ENCODE measurements at regions not wholly inside any gene's neighbourhood (a gene's known extent, or its start where the extent isn't known, plus 50 kb on each side); places are given as distances from the start of the nearest gene placed in this dataset.

DNA sequence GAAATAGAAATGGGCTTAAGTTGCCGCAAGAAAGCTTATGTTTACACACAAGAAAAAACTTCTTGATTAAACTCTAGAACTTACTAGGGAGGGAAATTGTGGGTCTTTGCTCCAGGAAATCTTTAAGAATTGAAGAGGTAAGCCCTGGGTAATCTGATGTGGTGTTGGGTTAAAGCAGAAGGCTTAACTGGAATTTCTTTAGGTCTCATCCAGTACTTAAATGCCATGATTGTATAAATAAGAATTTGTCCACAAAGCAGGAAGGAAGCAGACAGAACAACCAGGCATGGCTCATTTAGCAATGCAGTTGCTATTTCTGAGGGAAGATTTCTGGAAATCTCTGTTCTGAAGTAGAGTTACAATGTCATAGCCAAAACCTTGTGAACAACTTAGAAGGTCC lies 360.4 kb downstream of the KLF5 start:
- H3K27me3 ChIP-seq: no peaks in the 10 kb centered on the region
- no peaks in the 10 kb centered on the region for H3K9me3 ChIP-seq
- H3K4me3 ChIP-seq: no peak overlapping the region
- H3K27ac ChIP-seq: no peak overlapping the region
- intact Hi-C loops (cut with DNase I): no loop called here
- TF ChIP-seq, protein P1, sequence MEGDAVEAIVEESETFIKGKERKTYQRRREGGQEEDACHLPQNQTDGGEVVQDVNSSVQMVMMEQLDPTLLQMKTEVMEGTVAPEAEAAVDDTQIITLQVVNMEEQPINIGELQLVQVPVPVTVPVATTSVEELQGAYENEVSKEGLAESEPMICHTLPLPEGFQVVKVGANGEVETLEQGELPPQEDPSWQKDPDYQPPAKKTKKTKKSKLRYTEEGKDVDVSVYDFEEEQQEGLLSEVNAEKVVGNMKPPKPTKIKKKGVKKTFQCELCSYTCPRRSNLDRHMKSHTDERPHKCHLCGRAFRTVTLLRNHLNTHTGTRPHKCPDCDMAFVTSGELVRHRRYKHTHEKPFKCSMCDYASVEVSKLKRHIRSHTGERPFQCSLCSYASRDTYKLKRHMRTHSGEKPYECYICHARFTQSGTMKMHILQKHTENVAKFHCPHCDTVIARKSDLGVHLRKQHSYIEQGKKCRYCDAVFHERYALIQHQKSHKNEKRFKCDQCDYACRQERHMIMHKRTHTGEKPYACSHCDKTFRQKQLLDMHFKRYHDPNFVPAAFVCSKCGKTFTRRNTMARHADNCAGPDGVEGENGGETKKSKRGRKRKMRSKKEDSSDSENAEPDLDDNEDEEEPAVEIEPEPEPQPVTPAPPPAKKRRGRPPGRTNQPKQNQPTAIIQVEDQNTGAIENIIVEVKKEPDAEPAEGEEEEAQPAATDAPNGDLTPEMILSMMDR (IDR thresholded peaks at IDR 0.05): no peak
- no peak for DNase-seq (ENCODE audit: low spot score in 2 of 2)
- H3K4me1 ChIP-seq: no peaks in the 10 kb centered on the region
- no peaks in the 10 kb centered on the region for H3K36me3 ChIP-seq

DNA sequence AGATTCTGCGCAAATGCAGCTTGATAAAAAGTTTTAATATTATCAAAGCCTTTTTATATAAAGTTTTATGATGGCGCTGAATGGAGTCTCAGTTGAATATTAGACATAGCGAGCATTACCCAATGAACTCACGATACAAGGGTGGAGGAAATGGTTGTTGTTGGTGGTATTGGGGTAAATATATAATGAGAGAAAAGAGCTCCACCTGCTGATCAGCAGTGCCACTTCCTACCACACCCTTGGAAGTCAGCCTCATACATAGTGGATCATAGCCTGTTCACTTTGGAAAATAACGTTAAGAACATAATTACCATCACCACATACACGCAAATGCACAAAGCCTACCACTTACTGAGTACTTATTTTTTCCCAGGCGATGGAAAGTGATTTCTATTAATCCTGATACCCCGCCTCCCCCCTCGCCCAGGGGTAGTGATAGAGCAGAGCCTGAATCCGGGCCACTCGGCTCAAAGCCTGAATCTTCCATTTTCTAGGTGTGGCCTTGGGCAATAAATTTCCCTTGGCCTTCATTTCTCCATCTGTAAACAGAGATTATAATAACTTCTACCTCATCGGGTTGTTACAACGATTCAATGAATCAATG lies 358.3 kb downstream of the KLF5 start:
- H3K9me3 ChIP-seq: no peaks in the 10 kb centered on the region
- intact Hi-C loops (cut with DNase I): no loop called here
- TF ChIP-seq, protein P1 (IDR thresholded peaks at IDR 0.05): no peak
- H3K27me3 ChIP-seq: no peaks in the 10 kb centered on the region
- H3K27ac ChIP-seq: no peak overlapping the region
- no peaks in the 10 kb centered on the region for H3K4me1 ChIP-seq
- H3K4me3 ChIP-seq: no peak overlapping the region
- no peak for DNase-seq (ENCODE audit: low spot score in 2 of 2)
- H3K36me3 ChIP-seq: no peaks in the 10 kb centered on the region

DNA sequence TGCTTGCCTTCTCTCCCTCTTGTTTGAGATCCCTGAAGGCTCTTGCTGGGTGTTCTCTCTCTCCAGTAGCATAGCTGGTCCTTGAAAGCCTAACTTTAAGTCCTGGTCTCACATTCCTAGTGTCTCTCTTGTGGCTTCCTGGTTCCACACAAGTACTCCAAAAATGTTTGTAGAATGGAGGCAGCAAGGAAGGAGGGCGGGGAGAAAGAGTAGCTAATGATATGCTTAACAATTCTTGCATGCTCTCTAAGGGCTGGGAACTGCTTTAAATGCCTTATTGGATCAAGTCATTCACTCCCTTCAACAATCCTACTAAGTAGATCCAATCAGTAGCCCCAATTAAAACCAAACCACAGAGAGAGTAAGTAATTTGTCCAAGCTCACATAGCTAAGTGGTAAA lies 357.3 kb downstream of the KLF5 start:
- Histone ChIP-seq H3K9me3 (no peaks in the 10 kb centered on the region), H3K36me3 (no peaks in the 10 kb centered on the region), H3K4me1 (no peaks in the 10 kb centered on the region), H3K4me3 (no peak overlapping the region), H3K27ac (no peak overlapping the region), H3K27me3 (no peaks in the 10 kb centered on the region)
- DNase-seq (ENCODE audit: low spot score in 2 of 2): no peak
- TF ChIP-seq, protein P1 (IDR thresholded peaks at IDR 0.05): no peak
- intact Hi-C loops (cut with DNase I): no loop called here

DNA sequence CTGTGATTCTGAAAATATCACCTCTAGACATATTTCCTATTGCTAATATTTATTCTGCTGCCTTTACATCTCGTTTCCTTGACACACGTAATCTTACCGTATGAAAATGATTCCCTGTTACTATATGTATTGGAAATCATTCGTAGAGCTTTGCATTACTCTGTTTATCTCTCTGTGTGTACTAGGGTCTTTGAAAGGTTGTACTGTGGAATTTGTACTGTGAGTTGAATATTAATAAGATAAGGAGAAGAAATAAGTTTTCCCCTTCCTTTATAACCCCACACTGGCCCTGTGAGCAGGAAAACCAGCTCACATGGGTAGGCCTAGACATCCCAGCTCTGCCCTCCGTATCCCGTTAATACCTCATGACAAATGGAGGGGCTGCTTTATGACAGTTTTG lies 354.9 kb downstream of the KLF5 start:
- no peaks in the 10 kb centered on the region for H3K27me3 ChIP-seq
- no peaks in the 10 kb centered on the region for H3K36me3 ChIP-seq
- no peaks in the 10 kb centered on the region for H3K4me1 ChIP-seq
- DNase-seq (ENCODE audit: low spot score in 2 of 2): no peak
- H3K27ac ChIP-seq: no peak overlapping the region
- intact Hi-C loops (cut with DNase I): no loop called here
- TF ChIP-seq, protein P1 (IDR thresholded peaks at IDR 0.05): no peak
- H3K9me3 ChIP-seq: no peaks in the 10 kb centered on the region
- no peak overlapping the region for H3K4me3 ChIP-seq

DNA sequence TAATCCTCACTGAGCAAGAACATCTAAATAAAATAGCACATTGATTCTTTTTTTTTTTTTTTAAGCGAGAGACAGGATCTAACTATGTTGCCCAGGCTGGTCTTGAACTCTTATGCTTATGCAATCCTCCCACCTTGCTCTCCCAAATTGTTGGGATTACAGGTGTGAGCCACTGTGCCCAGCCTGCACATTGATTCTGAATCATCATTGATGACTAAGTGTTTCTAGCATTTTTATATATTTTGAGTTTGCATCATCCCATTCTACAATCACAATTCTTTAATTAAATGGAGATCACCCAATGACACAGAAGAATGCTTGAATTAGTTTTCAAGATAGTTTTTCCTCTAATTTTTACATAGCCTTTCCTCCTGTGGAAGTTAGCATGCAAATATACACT lies 354.1 kb downstream of the KLF5 start:
- intact Hi-C loops (cut with DNase I): no loop called here
- no peak for DNase-seq (ENCODE audit: low spot score in 2 of 2)
- H3K27ac ChIP-seq: no peak overlapping the region
- H3K27me3 ChIP-seq: no peaks in the 10 kb centered on the region
- H3K36me3 ChIP-seq: no peaks in the 10 kb centered on the region
- no peaks in the 10 kb centered on the region for H3K9me3 ChIP-seq
- H3K4me3 ChIP-seq: no peak overlapping the region
- TF ChIP-seq, protein P1 (IDR thresholded peaks at IDR 0.05): no peak
- no peaks in the 10 kb centered on the region for H3K4me1 ChIP-seq
